NCI-H2107 treated with DMSO at 0.1 percent for 48 hours (cell line): ENCODE measurements at regions not wholly inside any gene's neighbourhood (a gene's known extent, or its start where the extent isn't known, plus 50 kb on each side); places are given as distances from the start of the nearest gene placed in this dataset.

Experiments
- DNase-seq: peaks from one replicate; lab custom pipeline; 2025; ENCODE audit not compliant: unreplicated experiment; lab: John Stamatoyannopoulos, UW

DNA sequence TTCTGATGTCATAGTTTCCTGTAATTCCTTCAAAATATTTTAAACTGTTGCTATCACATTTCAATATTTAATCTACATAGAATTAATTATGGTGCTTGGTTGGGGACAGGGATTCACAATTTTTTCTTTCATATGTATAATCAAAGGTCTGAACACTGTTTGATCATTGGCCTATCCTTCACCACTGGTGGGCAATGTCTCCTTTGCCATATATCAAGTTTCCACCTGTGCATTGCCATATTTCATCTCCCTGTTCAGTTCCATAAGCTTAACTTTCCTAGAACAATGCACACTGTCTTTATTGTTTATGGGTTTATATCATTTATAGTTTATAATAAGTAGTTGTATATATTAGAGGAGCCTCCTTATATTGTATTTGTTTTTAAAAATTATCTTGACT is 374.9 kb upstream of the PTBP2 start:
- no peak for DNase-seq

DNA sequence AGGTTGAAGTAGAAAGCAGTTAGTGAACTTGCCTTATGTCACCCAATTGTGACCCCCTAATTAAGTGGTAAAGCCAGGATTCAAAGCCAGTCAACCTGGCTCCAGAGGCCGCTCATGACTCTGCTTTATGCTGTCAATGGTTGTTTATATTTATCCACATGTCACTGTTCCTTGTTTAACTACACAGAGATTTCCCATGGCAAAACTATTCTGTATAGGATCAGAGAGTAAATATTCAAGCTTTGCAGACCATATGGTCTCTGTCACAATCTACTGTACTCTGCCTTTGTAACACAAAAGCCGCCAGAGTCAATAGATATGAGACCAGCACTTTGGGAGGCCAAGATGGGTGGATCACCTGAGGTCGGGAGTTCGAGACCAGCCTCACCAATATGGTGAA is 371.7 kb upstream of the PTBP2 start:
- no peak for DNase-seq

DNA sequence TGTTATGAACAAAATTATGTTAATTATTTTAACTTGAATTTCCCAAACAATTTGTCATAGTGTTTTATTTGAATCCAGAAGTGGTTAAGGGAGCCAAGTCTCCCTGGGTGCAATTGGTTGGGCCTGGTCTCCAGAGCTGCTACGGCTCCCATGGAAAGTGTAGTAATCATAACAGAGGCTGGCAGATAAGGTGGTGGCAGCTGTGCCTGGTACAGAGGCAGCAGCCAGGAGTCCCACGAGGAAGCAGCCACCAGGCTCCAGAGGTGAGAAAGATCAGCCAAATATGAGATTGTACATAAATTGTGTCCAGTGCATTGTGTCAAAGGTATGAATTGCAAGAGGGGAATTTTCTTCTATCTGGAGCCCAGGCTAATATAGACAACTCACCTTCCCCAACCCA is 368.9 kb upstream of the PTBP2 start:
- no peak for DNase-seq

DNA sequence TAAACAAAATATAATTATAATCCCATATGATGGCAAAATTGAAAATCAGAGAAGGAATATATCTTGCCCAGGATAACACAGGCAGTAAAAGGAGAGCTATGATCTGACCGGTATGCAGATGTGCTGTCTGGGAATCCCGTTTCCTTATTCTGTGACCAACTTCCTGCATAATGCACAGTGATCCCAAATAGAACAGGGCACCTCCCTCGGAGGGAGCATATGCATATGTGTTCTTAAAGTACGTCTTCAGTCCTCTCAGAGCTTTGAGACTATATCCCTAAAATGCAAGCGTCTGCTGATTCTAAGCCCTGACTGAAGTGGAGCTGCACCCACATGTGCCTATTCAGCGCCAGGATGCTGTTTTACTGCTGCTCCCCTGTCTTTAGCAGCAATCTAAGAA is 366.1 kb upstream of the PTBP2 start:
- DNase-seq = no peak

DNA sequence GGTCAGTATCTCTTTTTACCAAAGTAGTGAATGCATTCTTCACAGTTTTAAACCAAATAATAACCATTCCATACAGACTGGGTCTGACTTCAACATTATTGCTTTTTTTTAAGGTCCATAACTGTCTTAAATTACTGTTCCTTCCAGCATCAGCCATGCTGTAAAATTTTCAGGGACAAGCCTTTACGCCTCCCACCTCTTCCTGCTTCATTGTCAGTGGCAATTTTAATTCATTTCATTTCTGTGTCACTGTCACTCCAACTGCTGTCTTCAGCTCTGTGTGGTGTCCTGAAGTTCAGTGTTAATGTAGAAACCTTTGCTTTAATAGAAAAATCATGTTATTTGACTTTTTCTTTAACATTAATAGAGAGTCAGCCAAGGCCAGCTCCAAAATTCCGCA is 365.6 kb upstream of the PTBP2 start:
- DNase-seq = no peak

DNA sequence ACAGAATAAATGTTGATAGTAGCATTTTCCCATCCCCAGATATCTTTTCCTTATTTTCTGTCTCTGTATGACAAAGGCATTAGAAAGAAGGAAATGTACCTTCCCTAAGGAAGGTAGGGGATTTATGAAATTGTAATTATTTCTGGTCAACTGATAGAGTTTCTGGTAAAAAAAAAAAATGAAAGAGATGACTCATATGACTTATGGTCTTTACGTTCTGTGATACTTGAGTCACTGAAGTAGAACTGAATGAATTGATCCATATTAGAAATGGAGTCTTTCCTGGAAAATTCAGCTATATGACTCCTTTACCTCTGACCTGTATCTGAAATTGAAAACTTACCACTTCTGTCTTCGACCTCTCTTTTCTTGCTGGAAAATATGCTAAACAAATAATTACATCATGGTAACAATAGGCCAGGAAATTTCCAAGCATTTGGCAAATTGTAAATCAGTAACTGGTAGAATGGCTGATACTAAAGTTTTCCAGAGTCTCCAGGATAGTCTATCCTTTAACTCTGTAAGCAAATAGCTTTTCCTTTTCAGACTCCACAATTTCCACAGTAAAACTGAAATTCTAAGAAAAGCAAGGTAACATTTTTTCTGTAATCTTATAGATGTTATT is 364.3 kb upstream of the PTBP2 start:
- no peak for DNase-seq

DNA sequence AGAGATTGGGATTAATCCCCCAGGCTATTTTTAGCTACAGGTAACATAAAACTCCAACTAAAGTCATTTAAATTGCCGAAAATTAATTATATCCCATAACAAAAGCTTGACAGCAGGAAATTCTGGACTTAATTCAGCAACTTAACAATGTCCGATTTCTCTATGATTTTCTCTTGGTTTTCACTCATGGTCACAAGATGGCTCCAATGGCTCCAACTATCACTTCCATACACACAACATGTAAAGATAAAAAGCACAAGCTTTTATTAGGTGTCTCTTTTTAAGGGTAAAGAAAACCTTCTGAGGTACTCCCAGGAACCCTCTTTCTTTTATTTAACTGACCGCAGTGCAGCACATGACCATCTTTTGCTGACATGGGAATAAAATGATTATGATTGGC is 363.5 kb upstream of the PTBP2 start:
- no peak for DNase-seq

DNA sequence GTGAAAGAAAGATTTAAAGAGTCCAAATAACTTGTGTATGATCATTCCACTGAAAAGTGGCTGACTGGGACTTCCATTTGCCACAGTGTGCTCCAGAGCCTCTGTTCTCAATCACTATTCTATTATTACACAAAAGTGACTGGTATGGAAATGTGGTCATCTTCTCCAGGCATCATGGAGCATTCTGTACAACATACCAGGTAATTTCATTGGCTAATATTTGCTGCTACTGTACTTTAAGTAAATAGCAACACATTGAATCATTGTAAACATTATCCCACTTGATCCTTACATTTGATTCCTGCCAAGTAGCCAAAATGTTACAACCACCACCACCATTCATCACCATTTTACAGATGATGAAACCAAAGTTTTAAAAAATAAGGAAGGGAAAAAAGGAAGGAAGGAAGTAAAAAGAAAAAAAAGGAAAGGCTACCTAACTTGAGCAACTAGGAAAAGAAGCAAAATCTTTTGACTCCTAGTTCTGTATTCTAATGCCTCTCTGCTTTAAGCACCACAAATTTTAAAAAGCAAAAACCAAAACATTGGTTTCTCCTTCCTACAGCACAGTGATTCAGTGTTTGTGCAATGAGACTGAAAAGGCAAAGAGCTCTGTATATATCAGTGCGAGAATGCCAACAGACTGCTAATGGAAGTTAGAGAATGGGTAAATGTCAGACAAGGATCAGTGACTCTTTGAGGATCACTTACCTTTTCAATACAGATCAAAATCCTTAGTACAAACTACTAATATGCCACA is 361.4 kb upstream of the PTBP2 start:
- no peak for DNase-seq

DNA sequence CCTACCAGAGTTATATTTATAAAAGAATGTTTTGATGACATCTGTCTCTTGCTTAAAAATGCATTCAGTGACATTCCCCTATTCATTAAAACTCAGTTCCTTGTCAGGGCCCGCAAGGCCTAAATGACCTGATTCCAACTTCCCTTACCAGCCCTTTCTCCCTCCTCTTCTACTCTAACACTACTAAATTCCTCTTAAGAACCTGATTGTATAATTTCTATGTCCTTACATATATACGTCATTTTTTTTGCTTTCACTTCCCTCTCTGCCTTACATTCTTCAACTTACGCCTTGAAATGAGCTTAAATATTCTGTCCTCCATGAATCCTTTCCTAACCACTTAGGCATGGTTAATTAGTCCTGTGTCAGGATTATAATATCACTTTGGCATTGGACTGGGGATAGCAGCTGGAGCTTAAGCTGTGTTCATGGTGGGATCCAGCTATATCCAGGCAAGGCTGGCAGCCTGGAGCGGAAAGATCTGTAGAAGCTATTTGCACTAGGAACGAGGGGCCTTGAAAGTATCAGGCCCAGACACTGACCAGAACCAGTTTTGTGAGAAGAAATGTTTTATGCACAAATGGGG is 360.2 kb upstream of the PTBP2 start:
- no peak for DNase-seq

DNA sequence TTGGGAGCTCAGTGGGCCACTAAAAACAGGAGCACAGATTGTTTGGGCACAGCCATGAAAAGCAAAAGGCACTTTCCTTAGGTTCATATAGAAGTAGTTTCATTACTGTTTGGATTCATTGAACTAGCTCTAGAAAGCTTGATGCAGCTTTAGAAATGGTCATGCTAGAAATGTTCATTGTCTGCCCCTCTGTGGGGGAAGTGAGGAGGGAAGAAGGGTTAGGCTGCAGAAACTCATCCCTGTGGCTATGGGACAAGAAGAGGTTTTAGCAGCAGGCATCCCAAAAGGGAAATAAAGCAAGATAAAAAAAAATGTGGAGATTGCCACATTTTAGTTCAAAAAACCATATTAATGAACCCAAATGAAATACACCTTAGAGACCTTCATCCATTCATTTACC is 359.6 kb upstream of the PTBP2 start:
- DNase-seq = no peak

DNA sequence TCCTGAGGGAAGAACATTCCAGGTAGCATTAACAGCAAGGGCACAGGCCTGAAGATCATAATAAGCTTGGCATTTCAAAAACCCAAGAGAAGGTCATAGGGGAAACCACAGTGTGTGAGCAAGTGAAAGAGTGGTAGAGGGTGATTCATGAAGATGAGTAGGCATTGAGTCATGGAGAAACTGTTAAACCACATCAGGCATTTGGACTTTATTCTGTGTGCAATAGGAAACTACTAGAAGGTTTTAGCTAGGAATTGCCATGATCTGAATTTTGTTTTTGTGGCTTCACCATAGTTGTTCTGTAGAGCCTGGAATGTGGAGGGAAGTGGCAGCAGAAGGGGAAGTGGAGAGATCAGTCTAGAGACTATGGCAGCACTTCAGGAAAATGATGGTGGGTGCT is 359.0 kb upstream of the PTBP2 start:
- DNase-seq = no peak

DNA sequence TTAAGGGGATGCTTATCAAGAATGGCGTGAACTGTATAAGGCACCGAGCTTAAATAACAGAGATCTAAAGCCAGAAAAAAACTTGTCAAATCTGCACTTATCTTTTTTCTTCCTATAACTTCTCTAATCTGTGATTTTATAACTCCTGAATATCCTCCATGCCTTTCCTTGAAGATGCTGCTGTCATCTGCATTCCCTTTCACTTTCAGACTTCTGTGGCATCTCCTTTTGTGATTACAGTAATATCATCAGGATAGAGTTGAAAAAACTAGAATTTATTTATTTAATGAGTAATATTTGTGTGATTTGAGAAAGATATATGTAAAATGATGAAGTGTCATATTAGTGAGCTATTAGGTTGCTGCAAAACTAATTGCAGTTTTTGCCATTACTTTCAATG is 357.8 kb upstream of the PTBP2 start:
- DNase-seq = no peak

DNA sequence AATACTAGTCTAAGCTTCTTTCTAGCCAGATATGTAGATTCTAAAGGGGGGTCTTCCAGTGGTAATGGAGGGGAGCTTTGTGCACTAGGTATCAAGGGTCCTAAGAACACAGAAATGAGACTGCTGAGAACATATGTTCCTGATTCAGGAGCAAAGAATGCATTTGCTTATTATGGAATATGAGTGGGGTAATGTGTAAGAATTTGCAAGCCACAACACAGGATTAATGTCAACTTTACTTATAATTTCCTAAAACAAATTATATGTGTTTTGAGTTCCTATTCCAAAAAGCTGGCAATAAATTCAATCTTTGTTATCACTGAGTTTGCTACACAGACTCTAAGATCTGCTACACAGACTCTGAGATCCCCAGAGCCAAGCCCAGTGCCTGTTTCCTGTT is 357.0 kb upstream of the PTBP2 start:
- DNase-seq = no peak

DNA sequence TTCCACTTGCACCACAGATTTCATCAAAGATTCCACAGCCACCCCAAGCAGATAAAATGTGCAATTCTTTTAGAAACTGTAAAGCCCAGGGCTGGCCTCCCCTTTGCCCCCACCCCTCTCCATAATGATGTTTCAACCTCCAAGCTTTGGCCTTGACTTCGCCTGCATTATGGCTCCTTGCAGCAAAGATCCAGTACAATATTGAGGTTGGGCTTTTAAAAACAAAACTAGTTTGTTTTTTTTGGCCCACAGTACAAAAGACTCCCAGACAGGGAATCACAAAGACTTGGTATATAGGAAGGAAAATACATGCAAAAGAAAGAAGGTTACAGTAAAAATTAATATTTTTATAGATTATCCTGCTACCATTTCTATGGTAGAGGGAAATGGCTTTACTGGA is 356.5 kb upstream of the PTBP2 start:
- no peak for DNase-seq

DNA sequence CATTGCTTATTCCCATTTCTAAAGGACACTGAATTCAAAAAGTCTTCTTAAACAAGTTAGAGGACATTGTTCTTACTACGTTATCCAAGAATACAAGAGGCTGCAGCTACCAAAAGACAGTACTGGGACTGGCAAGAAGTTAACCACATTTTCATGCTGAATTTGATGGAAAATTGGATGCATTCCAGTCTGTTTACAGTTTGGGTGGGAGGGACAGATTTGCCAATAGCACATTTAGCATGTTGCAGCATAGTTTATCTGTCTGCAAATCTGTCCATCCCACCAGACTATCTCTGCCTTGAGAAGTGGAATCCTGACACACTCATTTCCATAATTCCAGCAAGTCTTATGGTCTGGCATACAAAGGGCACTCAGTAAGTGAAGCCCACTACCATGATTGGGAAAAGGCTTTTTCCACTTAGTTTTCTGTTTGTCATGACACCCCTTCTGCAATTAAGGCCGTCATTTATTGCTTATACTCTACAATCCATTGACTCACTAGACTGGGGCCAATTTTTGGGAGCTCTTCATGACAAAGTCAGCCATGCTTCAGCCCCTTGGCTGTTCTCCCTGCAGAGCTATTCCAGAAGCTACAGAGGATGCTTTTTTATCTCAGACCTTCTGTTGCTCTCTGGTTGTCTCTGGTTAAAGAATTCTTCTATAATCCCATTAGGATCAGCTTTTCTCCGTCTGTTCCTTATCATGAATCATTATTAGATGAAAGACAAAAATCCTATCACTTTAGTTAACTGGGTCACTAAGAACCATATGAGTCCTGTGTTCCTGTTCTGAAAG is 355.8 kb upstream of the PTBP2 start:
- DNase-seq = no peak

DNA sequence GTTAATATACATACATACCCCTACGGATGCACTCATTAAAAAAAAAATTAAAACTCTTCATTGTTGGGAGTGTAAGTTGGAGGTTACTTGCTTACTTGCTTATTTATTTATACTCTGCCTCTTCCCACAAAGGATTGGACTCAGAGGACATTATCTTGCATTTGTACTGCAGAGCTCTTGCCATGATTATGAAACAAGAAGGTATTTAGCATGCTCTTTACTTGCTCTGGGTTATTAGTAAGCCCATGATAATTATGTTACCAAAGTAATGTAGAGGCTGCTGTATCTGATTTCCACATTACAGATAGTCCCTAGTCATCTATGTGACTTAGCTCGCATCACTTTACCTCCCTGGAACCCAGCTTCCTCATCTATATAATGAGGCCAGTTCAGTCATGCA is 355.1 kb upstream of the PTBP2 start:
- DNase-seq = no peak

DNA sequence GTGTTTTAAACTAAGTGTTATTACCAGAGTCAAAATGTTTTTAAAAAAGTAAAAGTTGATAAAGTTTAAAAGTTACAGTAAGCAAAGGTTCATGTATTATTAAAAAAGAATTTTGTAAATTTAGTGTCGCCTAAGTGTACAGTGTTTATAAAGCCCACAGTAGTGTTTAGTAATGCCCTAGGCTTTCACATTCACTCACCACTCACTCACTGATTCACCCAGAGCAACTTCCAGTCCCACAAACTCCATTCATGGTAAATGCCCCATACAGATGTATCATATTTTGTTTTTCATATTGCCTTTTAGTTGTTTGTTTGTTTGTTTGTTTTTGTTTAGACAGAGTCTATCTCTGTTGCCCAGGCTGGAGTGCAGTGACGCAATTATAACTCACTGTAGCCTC is 353.8 kb upstream of the PTBP2 start:
- no peak for DNase-seq

DNA sequence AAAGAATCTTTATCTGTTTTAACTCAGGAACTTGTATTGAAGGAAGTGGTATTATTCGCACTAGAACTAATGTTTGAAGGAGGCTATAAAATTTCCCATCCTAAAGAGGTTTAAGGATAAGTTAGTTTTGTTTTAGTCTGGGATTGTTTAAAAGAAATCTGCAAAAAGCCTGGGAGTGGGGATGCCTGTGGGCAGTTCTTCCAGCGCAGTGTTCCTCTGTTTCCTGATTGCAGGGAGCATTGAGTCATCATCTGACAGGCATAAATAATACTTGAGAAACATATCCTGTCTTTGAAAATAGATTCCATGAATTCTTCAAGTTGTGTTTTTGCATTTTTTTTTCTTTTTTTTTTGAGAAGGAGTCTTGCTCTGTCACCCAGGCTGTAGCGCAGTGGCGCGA is 350.8 kb upstream of the PTBP2 start:
- no peak for DNase-seq

DNA sequence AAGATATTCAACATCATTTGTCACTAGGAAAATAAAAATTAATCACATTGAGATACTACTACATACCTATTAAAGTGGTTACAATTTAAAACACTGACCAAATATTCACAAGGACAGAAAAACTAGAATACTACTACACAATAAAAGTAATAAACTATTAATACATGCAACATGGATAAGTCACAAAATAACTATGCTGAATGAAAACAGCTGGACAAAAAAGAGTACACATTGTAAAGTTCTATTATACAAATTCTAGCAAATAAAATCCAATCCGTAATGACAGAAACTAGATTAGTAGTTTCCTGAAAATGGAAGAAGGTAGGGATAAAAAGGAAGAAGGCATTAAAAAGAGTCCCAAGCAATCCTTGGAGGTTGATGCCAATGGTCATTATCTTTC is 348.7 kb upstream of the PTBP2 start:
- DNase-seq = no peak

DNA sequence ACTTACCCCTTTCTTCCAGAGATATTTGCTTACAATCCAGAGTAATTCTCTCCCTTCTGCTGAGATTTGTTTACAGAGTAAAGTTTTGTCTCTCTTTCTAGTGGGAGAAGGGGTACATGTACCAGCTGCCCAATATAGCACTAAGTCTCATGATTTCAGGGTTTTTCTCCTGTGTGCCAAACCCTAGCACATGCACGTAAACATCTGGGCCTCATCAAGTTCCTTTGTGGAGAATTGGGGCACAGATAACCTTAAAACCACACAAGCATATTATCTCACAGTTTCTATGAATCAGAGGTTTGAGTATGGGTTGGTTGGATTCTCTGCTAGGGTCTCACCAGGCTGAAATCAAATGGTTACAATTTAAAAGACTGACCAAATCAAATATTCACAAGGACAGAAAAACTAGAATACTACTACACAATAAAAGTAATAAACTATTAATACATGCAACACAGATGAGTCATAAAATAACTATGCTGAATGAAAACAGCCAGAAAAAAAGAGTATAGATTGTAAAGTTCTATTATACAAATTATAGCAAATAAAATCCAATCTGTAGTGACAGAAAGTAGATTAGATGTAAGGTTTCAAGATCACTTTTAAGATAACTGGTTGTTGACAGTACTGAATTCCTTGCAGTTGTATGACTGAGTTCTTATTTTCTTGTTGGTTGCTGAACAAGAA is 347.4 kb upstream of the PTBP2 start:
- no peak for DNase-seq

DNA sequence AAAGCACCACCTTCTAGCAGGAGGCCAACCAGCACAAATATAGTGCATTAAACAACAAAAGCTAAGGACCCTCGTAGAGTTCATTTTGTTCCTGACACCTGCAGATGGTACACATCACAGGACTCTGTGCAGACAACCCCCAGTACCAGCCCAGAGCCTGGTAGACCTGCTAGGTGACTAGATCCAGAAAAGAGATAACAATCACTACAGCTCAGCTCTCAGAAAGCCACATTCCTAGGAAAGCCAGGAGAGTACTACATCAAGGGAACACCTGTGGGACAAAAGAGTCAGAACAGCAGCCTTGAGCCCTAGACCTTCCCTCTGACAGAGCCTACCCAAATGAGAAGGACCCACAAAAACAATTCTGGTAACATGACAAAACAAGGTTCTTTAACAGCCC is 344.7 kb upstream of the PTBP2 start:
- DNase-seq = no peak
